OCI-LY1 (cell line): ENCODE measurements at regions not wholly inside any gene's neighbourhood (a gene's known extent, or its start where the extent isn't known, plus 50 kb on each side); places are given as distances from the start of the nearest gene placed in this dataset.

Source experiments
- H2AFZ ChIP-seq: fragments of 200-600 bp; sonication (generic), shearing (Covaris generic); 2 replicates; pipeline ENCODE4 v1.6.0; 2014; ENCODE audit warnings: antibody characterized with exemption, mild to moderate bottlenecking, low read length
- H3F3A ChIP-seq: fragments of 200-600 bp; sonication (generic), shearing (Covaris generic); 2 replicates; pipeline ENCODE4 v1.6.0; 2014; ENCODE audit warnings: mild to moderate bottlenecking, antibody characterized with exemption, low read length, moderate library complexity; ENCODE audit not compliant: insufficient read depth
- H3K27ac ChIP-seq: fragments of 200-600 bp; sonication (generic); 2 replicates; pipeline ENCODE4 v1.5.1; 2014; ENCODE audit warnings: low read length, mixed run types, mild to moderate bottlenecking, low read depth; ENCODE audit not compliant: poor library complexity, severe bottlenecking
- H3K27me3 ChIP-seq: fragments of 200-600 bp; sonication (generic); 2 replicates; pipeline ENCODE4 v1.6.0; 2014; ENCODE audit warnings: antibody characterized with exemption, mild to moderate bottlenecking, low read length, moderate library complexity; ENCODE audit not compliant: insufficient read depth
- H3K36me3 ChIP-seq: fragments of 200-600 bp; sonication (generic); 2 replicates; pipeline ENCODE4 v1.6.1; 2014; ENCODE audit warnings: mild to moderate bottlenecking, antibody characterized with exemption, low read length, moderate library complexity, mixed read lengths; ENCODE audit not compliant: insufficient read depth
- H3K4me1 ChIP-seq: fragments of 200-600 bp; sonication (generic); 2 replicates; pipeline ENCODE4 v1.5.1; 2014; ENCODE audit warnings: mild to moderate bottlenecking, low read length, moderate library complexity; ENCODE audit not compliant: insufficient read depth, severe bottlenecking
- H3K4me2 ChIP-seq: fragments of 200-600 bp; sonication (generic), shearing (Covaris generic); 2 replicates; pipeline ENCODE4 v1.6.1; 2014; ENCODE audit warnings: low read length
- H3K4me3 ChIP-seq: fragments of 200-600 bp; sonication (generic); 2 replicates; pipeline ENCODE4 v1.5.1; 2014; ENCODE audit warnings: low read length, low read depth, mild to moderate bottlenecking, mixed read lengths; ENCODE audit not compliant: poor library complexity, severe bottlenecking
- H3K79me2 ChIP-seq: fragments of 200-600 bp; shearing (Covaris generic); 2 replicates; pipeline ENCODE4 v1.6.1; 2016; ENCODE audit warnings: mixed run types, low read length, mixed read lengths; ENCODE audit not compliant: insufficient read depth
- H3K9ac ChIP-seq: fragments of 200-600 bp; sonication (generic), shearing (Covaris generic); 2 replicates; pipeline ENCODE4 v1.6.1; 2014; ENCODE audit warnings: mild to moderate bottlenecking, low read length, mixed read lengths
- H3K9me2 ChIP-seq: fragments of 200-600 bp; sonication (generic), shearing (Covaris generic); 2 replicates; pipeline ENCODE4 v1.6.1; 2014; ENCODE audit warnings: low read depth, mild to moderate bottlenecking, low read length, mixed read lengths
- H3K9me3 ChIP-seq: fragments of 200-600 bp; shearing (Covaris generic); 2 replicates; pipeline ENCODE4 v1.6.1; 2014; ENCODE audit warnings: low read length, mixed read lengths
- H4K20me1 ChIP-seq: fragments of 200-600 bp; sonication (generic), shearing (Covaris generic); 2 replicates; pipeline ENCODE4 v1.6.0; 2016; ENCODE audit warnings: mild to moderate bottlenecking, low read length; ENCODE audit not compliant: insufficient read depth
- EZH2 ChIP-seq: fragments of 200-600 bp; sonication (generic), shearing (Covaris generic); IDR thresholded peaks from 2 replicates; pipeline ENCODE4 v1.8.0; 2017; ENCODE audit warnings: borderline replicate concordance, mixed run types, mild to moderate bottlenecking, antibody characterized with exemption, low read length, moderate library complexity, mixed read lengths
- TF ChIP-seq, protein P1 (sequence below): fragments of 200-600 bp; sonication (generic), shearing (Covaris generic); IDR thresholded peaks from 2 replicates; pipeline ENCODE4 v1.5.1; 2017; ENCODE audit warnings: mild to moderate bottlenecking, antibody characterized with exemption, low read length, moderate library complexity, mixed read lengths

DNA sequence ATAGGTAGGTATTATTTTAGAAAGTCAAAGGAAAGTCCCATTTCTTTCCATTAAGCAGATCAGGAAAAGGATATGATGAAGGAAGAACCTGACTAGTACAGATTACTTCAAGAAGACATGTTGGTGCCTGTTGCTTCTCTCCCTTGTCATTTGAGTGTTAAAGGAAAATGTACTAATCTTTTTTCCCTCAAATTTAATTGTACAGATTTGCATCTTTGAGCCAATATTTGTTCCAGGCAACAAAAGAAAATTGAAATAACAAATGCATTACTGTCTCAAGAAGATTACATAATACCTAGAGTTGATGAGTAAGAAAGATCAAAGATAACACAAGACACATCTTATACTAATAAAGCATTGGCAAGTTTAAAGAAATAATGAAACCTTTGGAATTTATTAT lies 566.9 kb upstream of the ZP4 start:
- Histone ChIP-seq H3K79me2 (no peaks in the 10 kb centered on the region), H3K4me2 (no peak overlapping the region), H3K9ac (no peak overlapping the region), H4K20me1 (no peaks in the 10 kb centered on the region), H2AFZ (no peak overlapping the region), H3K36me3 (no peaks in the 10 kb centered on the region), H3K9me3 (no peaks in the 10 kb centered on the region), H3K27me3 (no peaks in the 10 kb centered on the region), H3K27ac (no peak overlapping the region), H3K9me2 (no peaks in the 10 kb centered on the region), H3K4me1 (no peaks in the 10 kb centered on the region), H3F3A (no peaks in the 10 kb centered on the region), H3K4me3 (no peak overlapping the region)
- TF ChIP-seq EZH2, result no peak
- TF ChIP-seq, protein P1, sequence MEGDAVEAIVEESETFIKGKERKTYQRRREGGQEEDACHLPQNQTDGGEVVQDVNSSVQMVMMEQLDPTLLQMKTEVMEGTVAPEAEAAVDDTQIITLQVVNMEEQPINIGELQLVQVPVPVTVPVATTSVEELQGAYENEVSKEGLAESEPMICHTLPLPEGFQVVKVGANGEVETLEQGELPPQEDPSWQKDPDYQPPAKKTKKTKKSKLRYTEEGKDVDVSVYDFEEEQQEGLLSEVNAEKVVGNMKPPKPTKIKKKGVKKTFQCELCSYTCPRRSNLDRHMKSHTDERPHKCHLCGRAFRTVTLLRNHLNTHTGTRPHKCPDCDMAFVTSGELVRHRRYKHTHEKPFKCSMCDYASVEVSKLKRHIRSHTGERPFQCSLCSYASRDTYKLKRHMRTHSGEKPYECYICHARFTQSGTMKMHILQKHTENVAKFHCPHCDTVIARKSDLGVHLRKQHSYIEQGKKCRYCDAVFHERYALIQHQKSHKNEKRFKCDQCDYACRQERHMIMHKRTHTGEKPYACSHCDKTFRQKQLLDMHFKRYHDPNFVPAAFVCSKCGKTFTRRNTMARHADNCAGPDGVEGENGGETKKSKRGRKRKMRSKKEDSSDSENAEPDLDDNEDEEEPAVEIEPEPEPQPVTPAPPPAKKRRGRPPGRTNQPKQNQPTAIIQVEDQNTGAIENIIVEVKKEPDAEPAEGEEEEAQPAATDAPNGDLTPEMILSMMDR, result no peak

DNA sequence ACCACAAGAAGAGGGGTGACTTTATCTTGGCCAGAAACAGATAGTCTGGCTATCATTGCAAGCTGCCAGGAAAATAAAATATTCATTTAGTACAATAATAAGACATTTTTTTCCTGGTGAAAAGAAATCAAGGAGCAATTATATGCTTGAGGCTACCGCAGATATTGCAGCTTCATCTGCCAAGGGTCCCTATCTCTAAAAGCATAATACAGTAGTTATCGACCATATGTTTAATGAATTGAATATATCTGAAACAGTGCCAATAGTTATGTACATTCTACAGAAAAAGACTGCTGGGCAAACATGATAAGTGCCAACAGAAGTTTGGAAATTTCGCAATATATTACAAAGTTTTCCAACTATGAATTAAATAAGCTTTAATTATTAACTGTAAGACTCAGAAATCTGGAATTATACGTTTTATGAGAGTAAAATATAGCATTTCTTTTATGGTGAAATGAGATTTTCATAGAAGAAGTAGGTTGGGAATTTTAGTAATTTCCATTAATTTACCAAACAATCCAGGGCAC lies 561.1 kb upstream of the ZP4 start:
- no peak overlapping the region for H2AFZ ChIP-seq
- H4K20me1 ChIP-seq, result no peaks in the 10 kb centered on the region
- no peak for TF ChIP-seq EZH2
- TF ChIP-seq, protein P1, result no peak
- H3K36me3 ChIP-seq, result no peaks in the 10 kb centered on the region
- no peaks in the 10 kb centered on the region for H3K27me3 ChIP-seq
- H3F3A ChIP-seq, result no peaks in the 10 kb centered on the region
- no peaks in the 10 kb centered on the region for H3K9me3 ChIP-seq
- no peaks in the 10 kb centered on the region for H3K4me1 ChIP-seq
- H3K9ac ChIP-seq, result no peak overlapping the region
- H3K27ac ChIP-seq, result no peak overlapping the region
- no peak overlapping the region for H3K4me3 ChIP-seq
- H3K4me2 ChIP-seq, result no peak overlapping the region
- no peaks in the 10 kb centered on the region for H3K79me2 ChIP-seq
- no peaks in the 10 kb centered on the region for H3K9me2 ChIP-seq

- H3K4me2 ChIP-seq, result no peak overlapping the region
- H3K4me1 ChIP-seq, result no peaks in the 10 kb centered on the region
- H3K27me3 ChIP-seq, result no peaks in the 10 kb centered on the region
- H3K9ac ChIP-seq, result no peak overlapping the region
- no peak overlapping the region for H2AFZ ChIP-seq
- H3K4me3 ChIP-seq, result no peak overlapping the region
- no peaks in the 10 kb centered on the region for H4K20me1 ChIP-seq
- no peaks in the 10 kb centered on the region for H3K9me2 ChIP-seq
- H3F3A ChIP-seq, result no peaks in the 10 kb centered on the region
- no peak overlapping the region for H3K27ac ChIP-seq
- no peaks in the 10 kb centered on the region for H3K9me3 ChIP-seq
- H3K36me3 ChIP-seq, result no peaks in the 10 kb centered on the region
- no peaks in the 10 kb centered on the region for H3K79me2 ChIP-seq
- TF ChIP-seq EZH2, result no peak
- TF ChIP-seq, protein P1, result no peak
Measured at GRCh38 chr1:238450976-238451375, 560.3 kb upstream of the ZP4 start.
